NCI-H2029 treated with DMSO at 0.1 percent for 48 hours (cell line): ENCODE measurements at regions not wholly inside any gene's neighbourhood (a gene's known extent, or its start where the extent isn't known, plus 50 kb on each side); places are given as distances from the start of the nearest gene placed in this dataset.
"Not testable (repeated sequence)": the region's sequence is repeated elsewhere in the genome, so short reads cannot be mapped to it uniquely, and the experiment has no call there.

Experiments used
- DNase-seq: peaks from one replicate; lab custom pipeline; 2025; lab: John Stamatoyannopoulos, UW

GRCh38 chr5:109630093-109630492 lies 59.6 kb upstream of the MAN2A1 start:
- DNase-seq, result no peak

GRCh38 chr5:109628591-109628990 lies 61.1 kb upstream of the MAN2A1 start:
- no peak for DNase-seq

GRCh38 chr5:109621266-109621665 lies 68.5 kb upstream of the MAN2A1 start:
- not testable (repeated sequence) for DNase-seq

- DNase-seq, result no peak
Observed at GRCh38 chr5:109620651-109621050, 69.1 kb upstream of the MAN2A1 start.

GRCh38 chr5:109619606-109620005 lies 70.1 kb upstream of the MAN2A1 start:
- DNase-seq, result no peak

GRCh38 chr5:109619021-109619460 lies 70.7 kb upstream of the MAN2A1 start:
- DNase-seq, result no peak

GRCh38 chr5:109614981-109615380 lies 74.7 kb upstream of the MAN2A1 start:
- DNase-seq, result no peak

GRCh38 chr5:109614301-109614700 lies 75.4 kb upstream of the MAN2A1 start:
- no peak for DNase-seq

- no peak for DNase-seq
Observed at GRCh38 chr5:109612278-109612905, 77.3 kb upstream of the MAN2A1 start.

GRCh38 chr5:109611505-109611904 lies 78.2 kb upstream of the MAN2A1 start:
- no peak for DNase-seq

- no peak for DNase-seq
Observed at GRCh38 chr5:109611061-109611460, 78.7 kb upstream of the MAN2A1 start.

GRCh38 chr5:109610581-109610980 lies 79.1 kb upstream of the MAN2A1 start:
- DNase-seq, result no peak

- no peak for DNase-seq
Observed at GRCh38 chr5:109605207-109605730, 84.5 kb upstream of the MAN2A1 start.

GRCh38 chr5:109604758-109605157 lies 85.0 kb upstream of the MAN2A1 start:
- DNase-seq, result no peak

- DNase-seq, result no peak
Observed at GRCh38 chr5:109601736-109602135, 88.0 kb upstream of the MAN2A1 start.

- DNase-seq, result no peak
Observed at GRCh38 chr5:109597893-109598292, 91.8 kb upstream of the MAN2A1 start.

GRCh38 chr5:109594217-109594616 lies 95.5 kb upstream of the MAN2A1 start:
- DNase-seq, result no peak

- DNase-seq, result no peak
Observed at GRCh38 chr5:109590799-109591198, 98.9 kb upstream of the MAN2A1 start.

- no peak for DNase-seq
Observed at GRCh38 chr5:109589986-109590385, 99.7 kb upstream of the MAN2A1 start.

GRCh38 chr5:109589239-109589638 lies 100.5 kb upstream of the MAN2A1 start:
- no peak for DNase-seq

GRCh38 chr5:109588281-109589035 lies 101.3 kb upstream of the MAN2A1 start:
- DNase-seq, result no peak

- DNase-seq, result no peak
Observed at GRCh38 chr5:109584986-109585599, 104.6 kb upstream of the MAN2A1 start.

GRCh38 chr5:109580225-109580624 lies 109.5 kb upstream of the MAN2A1 start:
- DNase-seq, result no peak
